HFFc6 (cell line): ENCODE measurements at regions not wholly inside any gene's neighbourhood (a gene's known extent, or its start where the extent isn't known, plus 50 kb on each side); places are given as distances from the start of the nearest gene placed in this dataset.

ENCODE experiments used
- DNase-seq: peaks from one replicate; pipeline ENCODE4 v3.0.0-alpha.2; 2018
- H3K27ac Mint-ChIP-seq: 2 replicates; pipeline ENCODE4 v1.8.0; 2020; ENCODE audit warnings: mild to moderate bottlenecking, mixed read lengths
- H3K27me3 Mint-ChIP-seq: 2 replicates; pipeline ENCODE4 v1.8.0; 2021; ENCODE audit warnings: mild to moderate bottlenecking, moderate library complexity, mixed read lengths; ENCODE audit not compliant: insufficient read depth
- H3K36me3 Mint-ChIP-seq: 2 replicates; pipeline ENCODE4 v1.8.0; 2021; ENCODE audit warnings: low read depth, mixed read lengths
- H3K4me1 Mint-ChIP-seq: 2 replicates; pipeline ENCODE4 v1.8.0; 2020; ENCODE audit warnings: low read depth, mixed read lengths
- H3K4me3 Mint-ChIP-seq: 2 replicates; pipeline ENCODE4 v1.8.0; 2020; ENCODE audit warnings: mild to moderate bottlenecking, moderate library complexity, mixed read lengths
- H3K9me3 Mint-ChIP-seq: 2 replicates; pipeline ENCODE4 v1.8.0; 2020; ENCODE audit warnings: mild to moderate bottlenecking, mixed read lengths
- TF ChIP-seq, protein P1 (sequence below): fragments of 200-600 bp; sonication (generic); IDR thresholded peaks from 2 replicates; pipeline ENCODE4 v1.5.0; 2021; ENCODE audit warnings: antibody characterized with exemption, mild to moderate bottlenecking

DNA sequence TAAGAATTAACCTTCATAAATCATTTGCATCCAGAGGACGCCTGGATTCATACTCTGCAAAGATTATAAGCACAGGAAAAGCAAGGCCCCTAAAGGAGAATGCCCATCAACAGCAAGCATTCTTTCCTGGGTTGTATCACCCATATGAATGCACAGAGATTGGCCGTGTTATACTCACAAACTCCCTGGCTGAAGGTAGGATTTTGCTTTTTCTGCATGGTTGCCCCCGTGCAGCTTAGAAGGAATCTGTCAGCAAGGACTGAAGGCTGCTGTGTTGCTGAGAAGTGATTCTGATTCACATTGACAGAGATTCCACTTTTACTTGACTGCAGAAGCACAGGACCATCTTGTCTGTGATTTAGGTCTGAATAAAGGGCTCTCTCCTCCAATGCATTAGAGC lies 283.0 kb downstream of the LRRIQ3 start:
- H3K27ac Mint-ChIP-seq = no peak overlapping the region
- no peaks in the 10 kb centered on the region for H3K27me3 Mint-ChIP-seq
- H3K4me3 Mint-ChIP-seq = no peak overlapping the region
- TF ChIP-seq, protein P1, sequence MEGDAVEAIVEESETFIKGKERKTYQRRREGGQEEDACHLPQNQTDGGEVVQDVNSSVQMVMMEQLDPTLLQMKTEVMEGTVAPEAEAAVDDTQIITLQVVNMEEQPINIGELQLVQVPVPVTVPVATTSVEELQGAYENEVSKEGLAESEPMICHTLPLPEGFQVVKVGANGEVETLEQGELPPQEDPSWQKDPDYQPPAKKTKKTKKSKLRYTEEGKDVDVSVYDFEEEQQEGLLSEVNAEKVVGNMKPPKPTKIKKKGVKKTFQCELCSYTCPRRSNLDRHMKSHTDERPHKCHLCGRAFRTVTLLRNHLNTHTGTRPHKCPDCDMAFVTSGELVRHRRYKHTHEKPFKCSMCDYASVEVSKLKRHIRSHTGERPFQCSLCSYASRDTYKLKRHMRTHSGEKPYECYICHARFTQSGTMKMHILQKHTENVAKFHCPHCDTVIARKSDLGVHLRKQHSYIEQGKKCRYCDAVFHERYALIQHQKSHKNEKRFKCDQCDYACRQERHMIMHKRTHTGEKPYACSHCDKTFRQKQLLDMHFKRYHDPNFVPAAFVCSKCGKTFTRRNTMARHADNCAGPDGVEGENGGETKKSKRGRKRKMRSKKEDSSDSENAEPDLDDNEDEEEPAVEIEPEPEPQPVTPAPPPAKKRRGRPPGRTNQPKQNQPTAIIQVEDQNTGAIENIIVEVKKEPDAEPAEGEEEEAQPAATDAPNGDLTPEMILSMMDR = no peak
- no peak for DNase-seq
- no peaks in the 10 kb centered on the region for H3K4me1 Mint-ChIP-seq
- peaks cover 7% of the 10 kb centered on the region; the same call in 1 of the 2 replicates for H3K36me3 Mint-ChIP-seq
- peaks cover 51% of the 10 kb centered on the region for H3K9me3 Mint-ChIP-seq

DNA sequence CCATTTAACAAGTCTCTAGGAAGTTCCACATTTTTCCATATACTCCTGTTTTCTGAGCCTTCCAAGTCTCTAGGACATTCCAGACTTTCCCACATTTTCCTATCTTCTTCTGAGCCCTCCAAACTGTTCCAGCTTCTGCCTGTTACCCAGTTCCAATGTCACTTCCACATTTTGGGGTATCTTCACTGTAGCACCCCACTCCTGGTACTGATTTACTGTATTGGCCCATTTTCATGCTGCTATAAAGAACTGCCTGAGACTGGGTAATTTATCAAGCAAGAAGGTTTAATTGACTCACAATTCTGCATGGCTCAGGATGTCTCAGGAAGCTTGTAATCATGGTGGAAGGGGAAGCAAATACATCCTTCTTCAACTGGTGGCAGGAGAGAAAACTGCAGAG lies 285.0 kb downstream of the LRRIQ3 start:
- Mint-ChIP-seq H3K27me3 (no peaks in the 10 kb centered on the region), H3K4me1 (no peaks in the 10 kb centered on the region), H3K27ac (no peak overlapping the region), H3K4me3 (no peak overlapping the region), H3K9me3 (peaks cover 55% of the 10 kb centered on the region), H3K36me3 (peaks cover 7% of the 10 kb centered on the region; the same call in 1 of the 2 replicates)
- TF ChIP-seq, protein P1 = no peak
- DNase-seq = no peak

DNA sequence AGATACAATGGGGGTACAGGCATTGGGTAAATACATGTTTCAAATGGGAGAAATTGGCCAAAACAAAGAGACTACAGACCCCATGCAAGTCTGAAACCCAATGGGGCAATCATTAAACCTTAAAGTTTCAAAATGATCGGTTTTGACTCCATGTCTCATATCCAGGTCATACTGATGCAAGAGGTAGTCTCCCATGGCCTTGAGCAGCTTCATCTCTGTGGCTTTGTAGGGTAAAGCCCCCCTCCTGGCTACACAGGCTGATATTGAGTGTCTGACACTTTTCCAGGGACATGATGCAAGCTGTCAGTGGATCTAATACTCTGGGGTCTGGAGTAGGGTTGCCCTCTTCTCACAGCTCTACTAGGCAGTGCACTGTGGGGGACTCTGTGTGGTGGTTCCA lies 286.1 kb downstream of the LRRIQ3 start:
- H3K4me3 Mint-ChIP-seq = no peak overlapping the region
- no peak overlapping the region for H3K27ac Mint-ChIP-seq
- no peaks in the 10 kb centered on the region for H3K4me1 Mint-ChIP-seq
- H3K27me3 Mint-ChIP-seq = no peaks in the 10 kb centered on the region
- TF ChIP-seq, protein P1 = no peak
- peaks cover 7% of the 10 kb centered on the region; the same call in 1 of the 2 replicates for H3K36me3 Mint-ChIP-seq
- DNase-seq = no peak
- peaks cover 58% of the 10 kb centered on the region for H3K9me3 Mint-ChIP-seq

DNA sequence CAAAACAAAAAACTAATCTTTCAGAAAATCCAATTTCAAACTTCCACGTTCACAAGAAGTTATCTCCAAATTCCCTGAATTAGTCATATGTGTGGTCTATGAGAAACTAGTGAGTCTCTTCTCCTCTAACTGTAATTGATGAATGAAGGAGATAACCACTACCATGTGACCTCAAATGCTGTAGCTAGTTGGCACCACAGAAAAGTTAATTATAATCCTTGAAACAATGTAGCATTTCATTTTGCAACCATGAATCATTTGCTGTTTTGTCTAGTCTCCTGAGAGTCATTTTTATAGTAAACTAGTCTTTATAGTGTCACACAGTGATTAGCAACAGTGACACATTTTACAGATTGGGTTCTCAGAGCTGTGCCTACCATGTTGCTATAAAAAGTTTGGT lies 287.5 kb downstream of the LRRIQ3 start:
- Mint-ChIP-seq H3K4me1 (no peaks in the 10 kb centered on the region), H3K27me3 (no peaks in the 10 kb centered on the region), H3K4me3 (no peak overlapping the region), H3K27ac (no peak overlapping the region), H3K36me3 (peaks cover 7% of the 10 kb centered on the region; the same call in 1 of the 2 replicates), H3K9me3 (peaks cover 56% of the 10 kb centered on the region)
- TF ChIP-seq, protein P1 = no peak
- no peak for DNase-seq

DNA sequence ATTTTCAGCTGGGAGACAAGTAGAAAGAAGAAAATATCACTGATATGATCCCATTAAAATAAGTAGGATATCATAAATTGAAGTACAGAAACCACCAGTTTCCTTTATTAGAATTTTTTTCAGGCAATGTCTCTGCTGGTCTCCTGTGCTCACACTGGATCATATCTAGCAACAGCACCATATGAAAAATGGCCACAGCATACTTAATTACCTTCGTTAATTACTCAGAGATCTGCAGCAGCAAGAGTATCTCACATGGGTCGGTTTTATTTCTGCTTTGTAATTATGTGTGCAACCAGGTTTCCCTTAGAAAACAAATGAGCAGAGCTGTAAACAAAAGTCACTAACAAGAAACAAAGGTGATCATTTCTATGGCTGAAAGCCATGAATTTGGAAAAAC lies 287.9 kb downstream of the LRRIQ3 start:
- Mint-ChIP-seq H3K36me3 (peaks cover 7% of the 10 kb centered on the region; the same call in 1 of the 2 replicates), H3K9me3 (peaks cover 57% of the 10 kb centered on the region), H3K27ac (no peak overlapping the region), H3K4me1 (no peaks in the 10 kb centered on the region), H3K4me3 (no peak overlapping the region), H3K27me3 (no peaks in the 10 kb centered on the region)
- no peak for DNase-seq
- TF ChIP-seq, protein P1 = no peak

DNA sequence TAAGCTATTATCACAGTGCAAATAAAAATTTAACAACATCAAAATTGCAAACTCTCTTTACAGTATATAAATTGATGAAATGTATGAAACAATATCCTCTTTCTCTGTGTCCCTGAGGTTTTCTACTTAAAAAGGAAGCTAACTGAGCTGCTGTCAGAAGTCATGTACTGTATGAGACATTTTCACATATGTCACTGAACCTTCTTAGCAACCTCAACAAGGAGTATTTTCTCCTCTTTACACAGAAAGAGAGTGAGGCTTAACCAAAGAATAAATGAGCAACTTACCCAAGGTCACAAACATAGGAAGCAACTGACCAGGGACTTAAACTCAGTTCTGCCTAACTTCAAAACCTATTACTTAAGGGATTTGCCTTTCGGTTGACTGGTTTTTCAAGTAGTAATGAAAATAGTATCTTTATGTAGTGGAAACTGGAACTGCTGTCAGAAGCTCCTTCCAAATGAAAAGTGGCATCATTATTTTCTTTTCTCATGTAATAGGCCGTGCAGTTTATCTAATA lies 288.9 kb downstream of the LRRIQ3 start:
- TF ChIP-seq, protein P1 = no peak
- H3K9me3 Mint-ChIP-seq = peaks cover 54% of the 10 kb centered on the region
- peaks cover 7% of the 10 kb centered on the region; the same call in 1 of the 2 replicates for H3K36me3 Mint-ChIP-seq
- no peaks in the 10 kb centered on the region for H3K27me3 Mint-ChIP-seq
- no peak overlapping the region for H3K27ac Mint-ChIP-seq
- H3K4me3 Mint-ChIP-seq = no peak overlapping the region
- H3K4me1 Mint-ChIP-seq = no peaks in the 10 kb centered on the region
- DNase-seq = no peak
